NOMO-1 treated with dmso at 0.1 percent for 144 hours (cell line): ENCODE measurements at regions not wholly inside any gene's neighbourhood (a gene's known extent, or its start where the extent isn't known, plus 50 kb on each side); places are given as distances from the start of the nearest gene placed in this dataset.

ENCODE experiments used
- DNase-seq: peaks from one replicate; lab custom pipeline; 2025; ENCODE audit not compliant: unreplicated experiment; lab: John Stamatoyannopoulos, UW

GRCh38 chr5:2027790-2028189, 145.1 kb upstream of the IRX4 start:
- no peak for DNase-seq

DNA sequence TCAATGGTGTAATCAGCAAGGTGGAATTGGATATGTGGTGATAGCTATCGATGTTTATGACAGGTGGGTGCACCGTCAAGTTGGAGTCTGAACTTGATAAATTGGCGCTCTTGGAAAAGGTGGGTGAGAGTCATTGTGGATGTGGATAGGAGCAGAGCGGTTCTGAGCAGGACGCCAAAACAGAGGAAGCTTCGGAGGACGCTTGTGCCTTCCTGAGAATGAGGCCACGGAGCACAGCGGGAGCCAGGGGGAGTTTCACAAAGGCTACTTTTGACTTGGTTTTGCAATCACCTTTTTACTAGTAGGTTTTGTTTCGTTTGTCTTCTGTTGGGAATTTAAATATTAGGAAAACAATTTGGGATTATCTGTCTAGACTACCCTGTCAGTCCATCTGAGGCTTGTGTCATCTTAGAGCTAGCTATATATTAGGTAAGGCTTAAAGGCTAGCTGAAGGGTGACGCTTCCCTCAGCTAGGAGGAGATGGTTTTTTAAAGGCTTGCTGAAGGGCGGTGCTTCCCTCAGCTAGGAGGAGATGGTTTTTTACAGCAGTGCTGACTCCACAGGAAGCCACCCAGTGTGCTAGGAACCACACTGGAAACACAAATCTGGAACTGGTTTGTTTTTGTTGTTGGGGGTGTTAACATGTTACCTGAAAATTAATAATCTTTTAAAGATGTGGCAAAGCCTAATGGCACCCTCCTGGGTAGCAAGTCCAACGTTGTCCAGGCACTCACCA, 142.4 kb upstream of the IRX4 start:
- no peak for DNase-seq

DNA sequence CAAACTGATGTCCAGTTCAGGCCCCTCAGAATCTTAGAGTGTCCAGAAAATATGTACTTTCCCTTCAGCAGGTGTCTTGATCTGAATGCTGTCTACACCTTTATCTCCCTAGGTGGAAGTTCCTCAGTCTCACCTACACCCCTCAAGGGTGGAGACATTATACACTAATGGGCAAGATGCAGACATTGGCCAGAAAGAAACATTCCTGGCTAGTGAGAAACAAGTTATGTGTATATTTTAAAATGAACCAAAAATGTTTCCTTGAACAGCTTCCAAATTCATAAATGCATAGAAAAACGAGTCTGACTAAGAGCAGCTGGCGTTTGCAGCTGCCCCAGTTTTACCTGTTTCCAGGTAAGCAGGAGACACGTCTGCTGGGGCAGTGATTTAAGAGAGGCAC, 140.5 kb upstream of the IRX4 start:
- no peak for DNase-seq

DNA sequence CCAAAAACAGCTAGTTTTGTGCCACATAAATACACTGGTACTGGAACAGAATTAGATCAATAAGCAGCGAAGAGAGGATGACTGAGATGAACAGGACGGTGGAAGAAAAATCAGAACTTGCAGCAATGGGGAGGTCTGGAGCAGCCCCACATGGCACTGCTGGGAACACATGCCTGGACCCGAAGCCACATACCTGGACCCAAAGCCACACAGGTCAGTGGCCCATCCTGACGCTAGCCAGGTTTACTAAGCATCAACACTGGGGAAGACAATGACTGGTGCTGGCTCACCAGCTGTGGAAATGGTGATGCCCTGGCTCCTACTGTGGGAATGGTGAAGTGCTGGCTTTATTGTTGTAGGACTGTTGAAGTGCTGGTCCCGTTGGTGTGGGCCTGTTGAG, 139.7 kb upstream of the IRX4 start:
- DNase-seq = no peak

DNA sequence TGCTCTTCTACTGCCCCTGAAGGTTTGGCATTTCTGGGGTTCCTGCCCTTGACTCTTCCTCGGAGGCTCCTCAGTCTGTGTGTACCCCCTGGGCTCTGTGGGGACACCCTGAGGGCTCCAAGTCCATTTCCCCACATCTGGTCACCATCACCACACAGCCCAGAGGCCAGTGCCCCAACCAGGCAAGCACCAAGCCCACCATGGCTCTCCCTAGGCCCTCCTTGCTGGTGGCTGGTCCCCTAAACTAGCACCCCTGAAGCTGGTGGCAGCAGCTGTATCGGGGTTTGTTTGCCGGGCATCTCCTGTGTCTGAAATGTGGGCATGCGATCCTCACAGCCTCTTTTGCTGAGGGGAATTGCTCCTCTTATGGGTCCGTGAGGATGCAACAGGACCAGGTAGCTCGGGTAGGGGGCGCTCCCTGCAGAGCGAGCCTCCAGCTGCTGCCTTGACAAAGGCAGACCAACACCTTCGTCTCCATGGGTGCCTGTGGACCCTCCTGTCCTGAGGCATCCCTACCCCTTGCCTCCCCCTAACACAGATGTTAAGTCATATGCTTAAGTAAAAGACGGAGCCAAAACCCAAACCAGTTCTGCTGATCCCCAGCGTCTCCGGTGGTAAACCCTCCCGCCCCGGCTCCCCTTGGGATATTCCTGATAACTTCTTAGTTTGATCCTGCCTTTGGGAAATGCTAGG, 138.9 kb upstream of the IRX4 start:
- no peak for DNase-seq

DNA sequence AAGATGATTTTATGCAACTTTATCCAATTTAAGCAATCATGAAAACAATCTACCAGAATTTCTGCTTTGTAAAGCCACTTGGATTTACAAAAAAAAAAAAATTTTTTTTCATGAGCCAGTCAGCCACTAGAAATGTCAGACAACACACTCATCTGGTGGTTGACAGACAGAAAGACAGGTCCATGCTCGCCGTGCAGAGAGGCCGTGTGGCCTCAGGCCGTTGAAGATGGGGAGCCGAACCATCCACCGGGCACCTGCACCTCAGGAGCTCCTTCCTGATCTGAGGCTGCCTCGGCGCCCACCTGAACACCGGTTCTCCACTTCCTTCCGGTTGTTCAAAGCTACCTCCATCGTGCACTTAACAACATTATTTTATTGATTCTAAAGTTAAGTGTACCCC, 138.0 kb upstream of the IRX4 start:
- no peak for DNase-seq

DNA sequence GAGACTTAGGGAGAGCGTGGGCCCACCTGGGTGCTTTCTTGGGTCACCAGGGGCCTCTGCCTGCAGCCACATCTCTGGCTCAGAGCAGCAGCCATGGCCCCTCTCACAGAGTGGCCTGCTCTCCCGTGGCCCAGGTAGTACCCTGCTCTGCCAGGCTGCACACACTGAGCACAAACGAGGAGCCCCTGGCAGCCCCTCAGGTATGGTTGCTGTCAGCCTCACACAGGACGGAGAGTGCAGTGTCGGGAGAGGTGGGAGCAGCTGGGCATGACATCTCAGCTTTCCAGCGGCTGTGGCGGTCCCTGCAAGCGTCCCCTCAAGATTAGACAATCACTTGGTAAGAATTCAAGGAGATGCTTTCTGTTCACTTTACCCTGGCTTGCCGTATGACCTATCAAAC, 137.0 kb upstream of the IRX4 start:
- DNase-seq = no peak

GRCh38 chr5:2018390-2018724, 135.6 kb upstream of the IRX4 start:
- no peak for DNase-seq

DNA sequence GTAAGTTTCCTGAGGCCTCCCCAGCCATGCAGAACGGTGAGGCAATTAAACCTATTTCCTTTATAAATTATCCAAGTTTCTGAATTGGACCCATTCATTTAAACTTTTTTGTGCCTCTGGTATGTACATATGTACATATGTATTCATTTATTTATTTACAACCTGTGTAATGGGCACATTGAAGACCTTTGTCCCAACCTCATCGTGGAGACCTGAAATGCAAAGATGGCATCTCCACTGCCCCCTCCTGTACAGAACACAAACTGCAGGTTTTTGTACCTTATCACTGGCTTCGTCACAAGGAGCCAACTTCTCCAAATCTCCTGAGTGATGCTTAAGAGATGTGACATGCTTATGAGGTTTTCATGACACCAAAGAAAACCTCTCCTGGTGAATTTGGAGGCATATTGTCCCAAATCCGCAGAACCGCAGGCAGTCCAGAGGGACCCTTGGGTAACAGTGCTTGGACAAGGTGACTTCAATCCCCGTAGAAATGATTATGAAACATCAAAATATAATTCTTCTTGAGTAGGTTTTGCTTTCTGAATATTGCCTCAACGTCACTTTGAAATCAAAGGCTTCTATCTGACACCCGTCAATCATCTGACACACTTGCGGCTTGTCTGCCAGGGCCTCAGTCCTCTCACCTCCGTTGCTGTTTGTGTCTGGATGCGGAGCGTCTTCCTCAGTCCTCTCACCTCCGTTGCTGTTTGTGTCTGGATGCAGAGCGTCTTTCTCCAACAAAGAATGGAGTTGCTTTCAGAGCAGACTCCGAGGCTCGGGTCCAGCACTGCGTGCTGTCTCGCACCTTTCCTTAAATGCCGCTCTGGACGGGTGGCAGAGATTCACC, 135.0 kb upstream of the IRX4 start:
- no peak for DNase-seq

DNA sequence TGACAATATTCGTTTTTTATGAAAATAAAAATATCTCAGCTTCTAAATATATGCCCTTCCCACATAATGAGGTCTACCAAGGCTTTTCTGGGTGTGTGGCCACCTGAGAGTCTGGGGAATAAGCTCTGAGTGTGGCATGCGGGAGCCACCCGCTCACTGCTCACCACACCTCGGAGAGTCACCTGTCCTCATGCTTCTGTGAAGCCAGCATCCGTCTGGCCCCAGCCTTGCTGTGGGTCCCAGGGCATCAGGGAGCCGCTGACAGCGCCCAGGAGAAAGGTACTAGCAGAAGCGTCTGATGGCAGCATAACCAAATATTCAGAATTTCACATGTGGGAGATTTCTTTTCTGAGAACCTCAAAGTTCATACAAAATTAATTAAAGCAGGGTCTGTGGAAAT, 133.2 kb upstream of the IRX4 start:
- no peak for DNase-seq

- DNase-seq = no peak
These were observed 132.6 kb upstream of the IRX4 start for GRCh38 chr5:2015124-2015848.

GRCh38 chr5:2014058-2014610, 131.4 kb upstream of the IRX4 start:
- no peak for DNase-seq

DNA sequence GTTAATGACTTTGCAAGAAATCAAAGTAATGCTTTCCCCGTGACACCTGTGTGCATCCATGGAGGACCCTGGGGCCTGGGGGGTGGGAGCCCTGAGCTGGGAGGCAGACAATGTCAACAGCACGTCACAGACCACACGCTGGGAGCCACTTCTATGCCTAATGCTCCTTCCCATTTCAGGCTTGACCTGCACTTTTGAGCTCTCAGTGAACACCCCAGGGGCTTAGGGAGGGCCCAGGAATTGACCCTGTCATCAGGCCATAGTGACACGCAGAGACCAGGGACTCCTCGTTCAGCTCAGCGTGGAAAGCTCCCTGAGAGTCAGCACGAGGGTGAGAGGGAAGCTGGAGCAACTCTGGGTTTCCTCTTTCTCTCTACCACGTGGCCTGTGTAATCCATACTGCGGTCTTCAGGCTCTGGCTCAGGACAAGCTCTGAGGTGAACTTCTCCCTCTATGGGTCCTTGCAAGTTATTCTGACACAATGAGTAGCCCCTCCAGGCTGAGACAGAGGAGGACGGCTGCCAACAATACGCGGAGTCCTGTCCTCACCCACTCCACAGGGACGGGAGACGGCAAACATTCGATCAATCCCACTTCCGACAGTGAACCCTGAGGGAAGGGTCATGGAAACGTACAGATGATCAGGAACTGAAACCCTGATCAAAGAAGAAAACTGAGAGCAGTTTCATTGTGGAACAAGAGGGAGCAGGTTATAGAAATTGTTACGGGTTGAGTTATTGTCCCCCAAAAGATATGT, 130.8 kb upstream of the IRX4 start:
- no peak for DNase-seq

- DNase-seq = no peak
These were observed 130.2 kb upstream of the IRX4 start for GRCh38 chr5:2012885-2013284.

- DNase-seq = no peak
These were observed 129.0 kb upstream of the IRX4 start for GRCh38 chr5:2011481-2012411.

GRCh38 chr5:2010940-2011339, 128.2 kb upstream of the IRX4 start:
- no peak for DNase-seq

DNA sequence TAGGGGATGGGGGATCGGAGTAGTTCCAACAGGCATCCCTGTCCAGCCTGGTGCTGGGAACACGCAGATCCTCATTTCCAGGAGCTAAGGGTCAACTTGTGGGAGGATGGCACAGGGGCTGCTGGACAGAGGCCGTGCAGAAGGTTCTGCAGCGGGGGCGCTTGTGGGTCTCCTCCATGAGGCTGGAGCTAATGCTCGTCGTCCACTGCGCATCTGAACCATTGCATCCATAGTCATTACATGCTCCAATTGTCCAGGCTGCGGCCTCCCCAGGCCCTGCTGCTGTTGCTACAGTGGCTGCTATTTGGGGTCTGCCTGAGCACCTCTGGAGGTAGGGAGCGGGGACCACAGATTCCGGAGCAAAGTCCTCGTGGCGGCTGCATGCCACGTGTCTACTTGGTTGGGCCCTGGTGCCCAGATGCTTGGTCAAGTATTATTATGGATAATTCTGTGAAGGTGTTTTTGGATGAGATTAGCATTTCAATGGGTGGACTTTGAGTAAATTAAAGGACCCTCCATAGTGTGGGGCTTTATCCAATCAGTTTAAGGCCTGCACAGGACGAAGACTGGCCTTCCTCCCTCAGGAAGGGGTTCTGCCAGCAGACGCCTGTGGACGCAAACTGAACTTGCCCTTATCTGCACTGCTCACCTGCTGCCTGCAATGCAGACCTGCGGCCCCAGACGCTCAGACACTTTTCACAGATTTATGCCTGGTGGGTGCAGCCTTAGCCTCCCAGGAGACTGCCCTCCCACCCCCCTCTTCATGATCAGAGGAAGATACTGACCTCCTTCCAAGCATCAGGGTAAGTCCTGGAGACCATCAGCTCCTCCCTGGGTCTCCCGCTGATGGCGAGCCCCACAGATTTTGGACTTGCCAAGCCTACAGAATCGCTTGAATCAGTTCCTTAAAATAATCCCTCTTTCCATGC, 127.5 kb upstream of the IRX4 start:
- no peak for DNase-seq
